H1 (cell line): ENCODE measurements at regions not wholly inside any gene's neighbourhood (a gene's known extent, or its start where the extent isn't known, plus 50 kb on each side); places are given as distances from the start of the nearest gene placed in this dataset.

Experiments used
- CTCF ChIA-PET: fragments of 300-600 bp; sonication (Branson Sonifier 250); formaldehyde crosslinking; loops from one replicate; lab custom pipeline; 2021; ENCODE audit not compliant: partially characterized antibody; lab: Charles Lee
- POLR2A ChIA-PET: fragments of 300-600 bp; sonication (Branson Sonifier 250); formaldehyde crosslinking; loops from one replicate; lab custom pipeline; 2021; ENCODE audit warnings: inconsistent platforms; ENCODE audit not compliant: partially characterized antibody; lab: Charles Lee
- DNase-seq, 2 experiments: peaks; one replicate each; pipeline versions ENCODE4 v3.0.0 to v3.0.0-alpha.2; 2010 to 2022; ENCODE audit warnings: low spot score in 2 of 2, low read depth in 1 of 2, mixed read lengths in 1 of 2
- FAIRE-seq: peaks from 2 replicates; lab custom pipeline; 2011; peaks lifted over from hg19 to GRCh38; lab: Jason Lieb, UNC
- H2AFZ ChIP-seq: 2 replicates; pipeline ENCODE4 v1.8.1; 2012; ENCODE audit warnings: low read length, inconsistent platforms
- H2AK5ac ChIP-seq: 2 replicates; pipeline ENCODE4 v1.6.1; 2013; ENCODE audit warnings: low read depth, low read length
- H2BK120ac ChIP-seq: replicated peaks from 2 replicates; pipeline ENCODE3; 2013; ENCODE audit warnings: low read depth, low read length, inconsistent platforms
- H2BK12ac ChIP-seq: 2 replicates; pipeline ENCODE4 v1.6.1; 2013; ENCODE audit warnings: low read depth, low read length
- H2BK15ac ChIP-seq: 2 replicates; pipeline ENCODE4 v1.6.1; 2013; ENCODE audit warnings: low read length
- H2BK20ac ChIP-seq: 2 replicates; pipeline ENCODE4 v1.6.1; 2013; ENCODE audit warnings: low read length
- H2BK5ac ChIP-seq: 2 replicates; pipeline ENCODE4 v1.6.1; 2013; ENCODE audit warnings: low read depth, low read length
- H3K14ac ChIP-seq: 2 replicates; pipeline ENCODE4 v1.6.1; 2013; ENCODE audit warnings: inconsistent platforms; ENCODE audit not compliant: insufficient read length
- H3K18ac ChIP-seq: 2 replicates; pipeline ENCODE4 v1.6.1; 2013; ENCODE audit warnings: low read length; ENCODE audit errors: extremely low read depth
- H3K23ac ChIP-seq: 2 replicates; pipeline ENCODE4 v1.6.1; 2013; ENCODE audit warnings: inconsistent platforms; ENCODE audit not compliant: insufficient read length
- H3K23me2 ChIP-seq: 2 replicates; pipeline ENCODE4 v1.6.1; 2013; ENCODE audit warnings: low read depth, low read length
- H3K27ac ChIP-seq: 2 replicates; pipeline ENCODE4 v1.6.1; 2011; ENCODE audit warnings: low read depth, low read length, inconsistent platforms
- H3K27me3 ChIP-seq, 4 experiments: replicated peaks in 1 of 4; 1 replicate in 1 of 4; 2 replicates in 3 of 4; pipeline versions ENCODE4 v1.6.1 to v1.8.1; 2011 to 2013; ENCODE audit warnings: low read length in 3 of 4, mild to moderate bottlenecking in 3 of 4, inconsistent platforms in 2 of 4, mixed read lengths in 2 of 4, moderate library complexity in 1 of 4; ENCODE audit not compliant: control insufficient read depth in 3 of 4, insufficient read depth in 3 of 4; ENCODE audit errors: extremely low read depth in 1 of 4
- H3K36me3 ChIP-seq, 4 experiments: 2 replicates each; pipeline versions ENCODE4 v1.6.1 to v1.8.1; 2011 to 2013; ENCODE audit warnings: mild to moderate bottlenecking in 4 of 4, low read length in 3 of 4, moderate library complexity in 2 of 4, control low read depth in 1 of 4, inconsistent platforms in 1 of 4; ENCODE audit not compliant: insufficient read depth in 4 of 4, control insufficient read depth in 2 of 4
- H3K4ac ChIP-seq: replicated peaks from 2 replicates; pipeline ENCODE3; 2013; ENCODE audit warnings: low read length, low read depth, mixed read lengths, inconsistent platforms; ENCODE audit not compliant: insufficient read length
- H3K4me1 ChIP-seq, 4 experiments: replicated peaks in 1 of 4; 1 replicate in 1 of 4; 2 replicates in 3 of 4; pipeline versions ENCODE4 v1.6.1 to v1.8.1; 2011 to 2013; ENCODE audit warnings: low read length in 3 of 4, inconsistent platforms in 2 of 4, mixed read lengths in 1 of 4; ENCODE audit not compliant: insufficient read depth in 4 of 4, control insufficient read depth in 3 of 4
- H3K4me2 ChIP-seq, 2 experiments: 2 replicates each; pipeline versions ENCODE4 v1.6.1 to v1.8.1; 2011 to 2013; ENCODE audit warnings: low read depth in 2 of 2, low read length in 2 of 2, control low read depth in 1 of 2, inconsistent platforms in 1 of 2, mild to moderate bottlenecking in 1 of 2; ENCODE audit not compliant: insufficient read depth in 1 of 2
- H3K4me3 ChIP-seq, 4 experiments: fragments of 200-600, 300-600 bp in 1 of 4; sonication (generic), shearing (Covaris generic), sonication (Bioruptor Twin) in 1 of 4; 2 replicates each; pipeline versions ENCODE4 v1.5.1 to v1.8.1; 2011 to 2016; ENCODE audit warnings: low read length in 4 of 4, low read depth in 3 of 4, control low read depth in 2 of 4, inconsistent platforms in 2 of 4, mild to moderate bottlenecking in 2 of 4, mixed read lengths in 1 of 4, moderate library complexity in 1 of 4; ENCODE audit not compliant: insufficient read depth in 2 of 4; ENCODE audit errors: extremely low read depth in 1 of 4
- H3K56ac ChIP-seq: replicated peaks from 2 replicates; pipeline ENCODE3; 2013; ENCODE audit warnings: low read depth, mild to moderate bottlenecking, mixed read lengths, low read length, inconsistent platforms; ENCODE audit not compliant: insufficient read length
- H3K79me1 ChIP-seq: 2 replicates; pipeline ENCODE4 v1.6.1; 2013; ENCODE audit warnings: low read depth, low read length, control low read depth
- H3K79me2 ChIP-seq, 2 experiments: 2 replicates each; pipeline versions ENCODE4 v1.6.1 to v1.8.1; 2012 to 2013; ENCODE audit warnings: low read length in 2 of 2, mild to moderate bottlenecking in 2 of 2, inconsistent platforms in 1 of 2; ENCODE audit not compliant: insufficient read depth in 2 of 2, control insufficient read depth in 1 of 2
- H3K9ac ChIP-seq, 4 experiments: replicated peaks in 1 of 4; 1 replicate in 1 of 4; 2 replicates in 3 of 4; pipeline versions ENCODE4 v1.6.1 to v1.8.1; 2011 to 2013; ENCODE audit warnings: low read depth in 3 of 4, low read length in 3 of 4, control low read depth in 2 of 4, mild to moderate bottlenecking in 2 of 4, moderate library complexity in 2 of 4, inconsistent platforms in 1 of 4; ENCODE audit errors: extremely low read depth in 1 of 4
- H3K9me3 ChIP-seq, 2 experiments: 2 replicates each; pipeline versions ENCODE4 v1.6.1 to v1.8.1; 2012 to 2013; ENCODE audit warnings: mild to moderate bottlenecking in 2 of 2, moderate library complexity in 2 of 2, control low read depth in 1 of 2, inconsistent platforms in 1 of 2, low read depth in 1 of 2, low read length in 1 of 2, mixed read lengths in 1 of 2; ENCODE audit not compliant: insufficient read depth in 2 of 2
- H4K20me1 ChIP-seq, 2 experiments: replicated peaks in 1 of 2; 2 replicates each; pipeline versions ENCODE3 to v1.8.1; 2011 to 2013; ENCODE audit warnings: inconsistent platforms in 2 of 2, low read length in 2 of 2, mild to moderate bottlenecking in 1 of 2; ENCODE audit not compliant: insufficient read depth in 2 of 2, control insufficient read depth in 1 of 2
- H4K5ac ChIP-seq: 2 replicates; pipeline ENCODE4 v1.6.1; 2013; ENCODE audit warnings: low read length, low read depth, mixed read lengths, inconsistent platforms; ENCODE audit not compliant: insufficient read length
- H4K8ac ChIP-seq: 2 replicates; pipeline ENCODE4 v1.8.0; 2013; ENCODE audit warnings: mild to moderate bottlenecking, moderate library complexity, low read length, inconsistent platforms; ENCODE audit not compliant: insufficient read depth; ENCODE audit errors: extremely low read depth
- H4K91ac ChIP-seq: replicated peaks from 2 replicates; pipeline ENCODE3; 2013; ENCODE audit warnings: low read length, mixed read lengths, inconsistent platforms; ENCODE audit not compliant: insufficient read length
- EP300 ChIP-seq, 2 experiments: IDR thresholded peaks; 1 replicate in 1 of 2; 2 replicates in 1 of 2; pipeline ENCODE4 v1.6.1; 2011 to 2012; ENCODE audit warnings: low read depth in 2 of 2, low read length in 2 of 2, mild to moderate bottlenecking in 2 of 2, borderline replicate concordance in 1 of 2, inconsistent platforms in 1 of 2, moderate library complexity in 1 of 2
- JUND ChIP-seq: IDR thresholded peaks from 2 replicates; pipeline ENCODE4 v1.6.1; 2011; ENCODE audit warnings: mild to moderate bottlenecking, improper control_type of control experiment, low read length
- POLR2AphosphoS5 ChIP-seq: IDR thresholded peaks from 2 replicates; pipeline ENCODE4 v1.6.1; 2011; ENCODE audit warnings: low read depth, low read length
- RAD21 ChIP-seq, 2 experiments: IDR thresholded peaks in 1 of 2; conservative IDR thresholded peaks in 1 of 2; 2 replicates each; pipeline ENCODE4 v1.6.1; 2011; ENCODE audit warnings: low read depth in 2 of 2, low read length in 2 of 2, improper control_type of control experiment in 1 of 2, inconsistent platforms in 1 of 2, mild to moderate bottlenecking in 1 of 2, moderate library complexity in 1 of 2
- TAF1 ChIP-seq: IDR thresholded peaks from 2 replicates; pipeline ENCODE4 v1.6.1; 2011; ENCODE audit warnings: mild to moderate bottlenecking, low read depth, low read length
- TEAD4 ChIP-seq: IDR thresholded peaks from 2 replicates; pipeline ENCODE4 v1.6.1; 2012; ENCODE audit warnings: low read depth, low read length, inconsistent platforms, mixed read lengths
- WGBS, 2 experiments: shearing (Covaris generic) in 1 of 2; methylation state at CpG; one replicate each; pipeline versions ENCODE4 v1.1.6 to v1.1.7; 2013 to 2015; ENCODE audit warnings: low lambda C conversion rate in 2 of 2, mixed read lengths in 2 of 2, inconsistent platforms in 1 of 2, low coverage in 1 of 2, missing lambda C conversion rate in 1 of 2; ENCODE audit not compliant: insufficient replicate concordance in 2 of 2, insufficient coverage in 1 of 2, insufficient read length in 1 of 2; ENCODE audit errors: extremely low coverage in 1 of 2, missing lambda C conversion rate in 1 of 2; 5-methylcytosine and 5-hydroxymethylcytosine counted together
- TF ChIP-seq, protein P1 (sequence below): IDR thresholded peaks from 2 replicates; pipeline ENCODE4 v1.6.1; 2012; ENCODE audit warnings: inconsistent platforms

DNA sequence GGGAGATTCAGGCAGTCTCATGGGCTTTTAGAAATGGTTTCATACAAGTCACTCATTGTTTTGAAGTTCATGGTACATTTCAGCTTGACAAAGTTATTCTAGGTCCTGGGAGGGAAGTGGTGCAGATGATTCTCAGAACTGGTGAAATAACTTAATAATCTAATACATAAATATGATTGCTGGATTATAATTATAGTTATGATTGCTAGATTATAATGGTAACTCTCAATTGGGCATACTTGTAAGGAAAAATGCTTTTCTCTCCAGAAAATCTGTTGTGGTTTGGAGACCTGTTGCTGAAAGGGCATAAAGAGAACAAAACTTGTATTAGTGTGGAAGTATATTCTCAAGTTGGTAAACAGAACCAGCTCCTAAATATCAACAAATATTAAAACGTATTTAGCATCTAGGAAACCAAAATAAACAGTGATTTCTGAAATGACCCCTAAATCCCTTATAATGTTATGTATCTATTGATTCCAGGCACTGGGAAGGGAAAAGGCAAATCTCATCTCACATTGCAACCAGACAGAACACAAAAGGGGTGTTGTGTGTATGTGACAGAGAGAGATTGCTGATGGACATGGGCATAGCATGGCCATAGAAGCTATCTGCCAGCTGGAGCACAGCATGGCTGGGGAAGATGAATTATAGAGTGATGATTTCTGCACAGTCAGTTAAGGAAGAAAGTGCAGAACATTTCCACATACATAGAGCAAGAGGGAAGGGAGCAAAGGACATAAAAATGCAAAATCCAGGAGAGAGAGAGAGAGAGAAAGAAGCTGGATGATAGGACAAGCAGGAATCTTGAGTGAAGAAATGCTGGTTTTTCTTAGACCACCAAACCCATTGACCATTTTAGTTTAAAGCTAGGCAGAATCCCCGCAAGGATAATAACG is 87.1 kb upstream of the FRY start:
- Histone ChIP-seq H3K23me2 (no peaks in the 10 kb centered on the region), H3K18ac (no peak overlapping the region), H3K4me2 (no peak overlapping the region), H3K4me1 (peaks cover 0 to 2% (median 0%) of the 10 kb centered on the region in 4 experiments; a peak in 2 of 7 replicates), H3K14ac (no peak overlapping the region), H3K23ac (no peak overlapping the region), H2BK15ac (no peak overlapping the region), H3K4ac (no peak overlapping the region), H2AK5ac (no peak overlapping the region), H4K8ac (no peak overlapping the region), H3K27ac (no peak overlapping the region), H3K9me3 (no peaks in the 10 kb centered on the region), H4K20me1 (no peaks in the 10 kb centered on the region), H3K79me1 (no peaks in the 10 kb centered on the region), H3K4me3 (no peak overlapping the region), H3K9ac (no peak overlapping the region), H3K27me3 (no peaks in the 10 kb centered on the region), H4K5ac (no peak overlapping the region), H2AFZ (no peak overlapping the region), H3K79me2 (no peaks in the 10 kb centered on the region), H4K91ac (no peak overlapping the region), H3K36me3 (no peaks in the 10 kb centered on the region), H2BK12ac (no peak overlapping the region), H2BK120ac (no peak overlapping the region), H3K56ac (no peak overlapping the region), H2BK5ac (no peak overlapping the region), H2BK20ac (no peak overlapping the region)
- ChIA-PET CTCF (interaction anchor here (1.3 to 4.5 kb wide), 2 partner anchors 34 to 324 kb away, joined by 5 to 15 read pairs; no protein-coding TSS in a partner anchor), POLR2A (interaction anchor here (0.7 kb wide), 1 partner anchor 10 kb away, joined by 3 read pairs; no protein-coding TSS in a partner anchor)
- TF ChIP-seq TEAD4, result no peak
- no peak for TF ChIP-seq RAD21 (IDR thresholded peaks at IDR 0.05 in 1 of 2, conservative IDR thresholded peaks at IDR 0.05 in 1 of 2; ENCODE audit: low read depth in 2 of 2, low read length in 2 of 2)
- TF ChIP-seq TAF1, result no peak
- no peak for TF ChIP-seq EP300 (IDR thresholded peaks at IDR 0.05; ENCODE audit: borderline replicate concordance in 1 of 2, low read depth in 2 of 2, low read length in 2 of 2)
- no peak for TF ChIP-seq POLR2AphosphoS5
- TF ChIP-seq, protein P1, sequence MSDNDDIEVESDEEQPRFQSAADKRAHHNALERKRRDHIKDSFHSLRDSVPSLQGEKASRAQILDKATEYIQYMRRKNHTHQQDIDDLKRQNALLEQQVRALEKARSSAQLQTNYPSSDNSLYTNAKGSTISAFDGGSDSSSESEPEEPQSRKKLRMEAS, result no peak
- TF ChIP-seq JUND, result no peak
- no peak for DNase-seq
- 90% methylated on average over 3 of the region's 3 CpGs; no CpG with 5 or more reads in 1 of the 2 experiments for whole genome bisulfite sequencing, 2 experiments
- FAIRE-seq, result no peak
